GM12878 (cell line): ENCODE measurements at regions not wholly inside any gene's neighbourhood (a gene's known extent, or its start where the extent isn't known, plus 50 kb on each side); places are given as distances from the start of the nearest gene placed in this dataset.

Experiments
- ATAC-seq: fragments of 200-7000 bp; cut with Tn5 transposase; 3 replicates; pipeline ENCODE4 v1.9.1; 2020; ENCODE audit warnings: mild to moderate bottlenecking, moderate library complexity
- BruUV-seq: library from RNA; stranded (reverse); fragments of 400-500 nt; replicated peaks from 2 replicates; lab custom pipeline; 2021; lab: Mats Ljungman, UMichigan
- CTCF ChIA-PET: fragments of 300-600 bp; sonication (Branson Sonifier 250); formaldehyde crosslinking; extraction: SDS; loops from one replicate; lab custom pipeline; 2021; ENCODE audit warnings: inconsistent platforms; lab: Yijun Ruan, JAX
- POLR2A ChIA-PET: fragments of 350-600 bp; formaldehyde crosslinking; extraction: SDS; loops from one replicate; lab custom pipeline; 2021; ENCODE audit warnings: inconsistent platforms; lab: Charles Lee
- RAD21 ChIA-PET: fragments of 300-600 bp; sonication (Branson Sonifier 250); formaldehyde crosslinking; loops from one replicate; lab custom pipeline; 2023; ENCODE audit warnings: antibody characterized with exemption; ENCODE audit not compliant: unreplicated experiment; lab: Charles Lee
- SMC1A ChIA-PET: fragments of 300-600 bp; sonication (Branson Sonifier 250); formaldehyde crosslinking; loops from one replicate; lab custom pipeline; 2023; ENCODE audit not compliant: unreplicated experiment, uncharacterized antibody; lab: Charles Lee
- DNase-seq: peaks from one replicate; pipeline ENCODE4 v3.0.0-alpha.2; 2011; ENCODE audit warnings: low read depth, low spot score
- FAIRE-seq: peaks from 3 replicates; lab custom pipeline; 2011; peaks lifted over from hg19 to GRCh38; lab: Jason Lieb, UNC
- H2AFZ ChIP-seq: 2 replicates; pipeline ENCODE4 v1.6.0; 2011; ENCODE audit warnings: low read depth, low read length, control low read depth; ENCODE audit not compliant: control insufficient read depth
- H3K27ac ChIP-seq: 2 replicates; pipeline ENCODE4 v1.5.1; 2011; ENCODE audit warnings: control low read depth; ENCODE audit not compliant: control insufficient read depth, insufficient read depth
- H3K27me3 ChIP-seq, 2 experiments: replicated peaks in 1 of 2; 2 replicates each; pipeline versions ENCODE4 v1.6.0 to v1.6.1; 2011; ENCODE audit warnings: low read length in 1 of 2; ENCODE audit not compliant: control insufficient read depth in 2 of 2, insufficient read depth in 2 of 2
- H3K36me3 ChIP-seq, 2 experiments: 2 replicates each; pipeline ENCODE4 v1.5.1; 2011; ENCODE audit warnings: low read length in 1 of 2; ENCODE audit not compliant: control insufficient read depth in 2 of 2, insufficient read depth in 2 of 2
- H3K4me1 ChIP-seq: 2 replicates; pipeline ENCODE4 v1.6.1; 2011; ENCODE audit warnings: mild to moderate bottlenecking, low read length, moderate library complexity, mixed read lengths; ENCODE audit not compliant: control insufficient read depth, insufficient read depth
- H3K4me2 ChIP-seq: 2 replicates; pipeline ENCODE4 v1.6.0; 2011; ENCODE audit warnings: control low read depth; ENCODE audit not compliant: control insufficient read depth, insufficient read depth
- H3K4me3 ChIP-seq: fragments of 200-600 bp; sonication (generic); 2 replicates; pipeline ENCODE4 v1.5.1; 2016
- H3K79me2 ChIP-seq: 2 replicates; pipeline ENCODE4 v1.6.0; 2011; ENCODE audit warnings: low read length; ENCODE audit not compliant: control insufficient read depth, insufficient read depth
- H3K9ac ChIP-seq: 2 replicates; pipeline ENCODE4 v1.8.0; 2011; ENCODE audit warnings: low read length, control low read depth, mixed read lengths; ENCODE audit not compliant: control insufficient read depth, insufficient read depth
- H3K9me3 ChIP-seq: replicated peaks from 3 replicates; pipeline ENCODE4 v1.5.1; 2011; ENCODE audit warnings: mild to moderate bottlenecking, low read length; ENCODE audit not compliant: control insufficient read depth, insufficient read depth
- H4K20me1 ChIP-seq: 2 replicates; pipeline ENCODE4 v1.6.0; 2011; ENCODE audit not compliant: control insufficient read depth, insufficient read depth
- BRCA1 ChIP-seq: IDR thresholded peaks from 2 replicates; pipeline ENCODE4 v1.6.1; 2011; ENCODE audit warnings: low read depth, low read length, improper control_type of control experiment
- DPF2 ChIP-seq: fragments of 450-650 bp; IDR thresholded peaks from 2 replicates; pipeline ENCODE4 v1.6.1; 2017; ENCODE audit warnings: mild to moderate bottlenecking
- EED ChIP-seq: sonication (generic); IDR thresholded peaks from 2 replicates; pipeline ENCODE4 v1.6.1; 2016; ENCODE audit warnings: antibody characterized with exemption, low read depth
- ESRRA ChIP-seq: IDR thresholded peaks from 2 replicates; pipeline ENCODE4 v1.6.1; 2012; ENCODE audit warnings: mild to moderate bottlenecking, low read length, improper control_type of control experiment
- IRF4 ChIP-seq: IDR thresholded peaks from 2 replicates; pipeline ENCODE4 v1.6.1; 2011; ENCODE audit warnings: low read depth, low read length
- JUND ChIP-seq: IDR thresholded peaks from 2 replicates; pipeline ENCODE4 v1.6.1; 2012; ENCODE audit warnings: low read depth, mild to moderate bottlenecking, low read length, improper control_type of control experiment, moderate library complexity
- KAT2A ChIP-seq: conservative IDR thresholded peaks from 2 replicates; pipeline ENCODE4 v1.6.1; 2011; ENCODE audit warnings: low read depth, low read length; ENCODE audit not compliant: control insufficient read depth
- MTA2 ChIP-seq: fragments of 450-650 bp; IDR thresholded peaks from 2 replicates; pipeline ENCODE4 v1.6.1; 2016; ENCODE audit warnings: low read depth, mild to moderate bottlenecking, moderate library complexity
- NBN ChIP-seq: fragments of 450-650 bp; IDR thresholded peaks from 2 replicates; pipeline ENCODE4 v1.6.1; 2016
- NR2C1 ChIP-seq: fragments of 450-650 bp; IDR thresholded peaks from 2 replicates; pipeline ENCODE4 v1.6.1; 2017; ENCODE audit warnings: antibody characterized with exemption, mild to moderate bottlenecking, moderate library complexity
- PAX5 ChIP-seq: IDR thresholded peaks from 2 replicates; pipeline ENCODE4 v1.6.1; 2011; ENCODE audit warnings: low read depth, low read length, borderline replicate concordance
- RUNX3 ChIP-seq: IDR thresholded peaks from 2 replicates; pipeline ENCODE4 v1.6.1; 2012; ENCODE audit warnings: low read length, inconsistent platforms
- SP1 ChIP-seq: IDR thresholded peaks from one replicate; pipeline ENCODE4 v1.6.1; 2011; ENCODE audit warnings: low read depth, low read length
- SREBF2 ChIP-seq: IDR thresholded peaks from 2 replicates; pipeline ENCODE4 v1.6.1; 2012; ENCODE audit warnings: mild to moderate bottlenecking, low read length
- TARDBP ChIP-seq: IDR thresholded peaks from 2 replicates; pipeline ENCODE4 v1.6.1; 2016; ENCODE audit warnings: borderline replicate concordance
- ZNF622 ChIP-seq: fragments of 450-650 bp; IDR thresholded peaks from 2 replicates; pipeline ENCODE4 v1.6.1; 2017; ENCODE audit warnings: mild to moderate bottlenecking, inconsistent platforms
- WGBS: methylation state at CpG from one replicate; pipeline ENCODE4 v1.1.6; 2016; ENCODE audit warnings: low lambda C conversion rate; ENCODE audit not compliant: insufficient replicate concordance, insufficient coverage; ENCODE audit errors: missing lambda C conversion rate; 5-methylcytosine and 5-hydroxymethylcytosine counted together
- in situ Hi-C: fragments of 300-500 bp; cut with MboI; formaldehyde crosslinking; loops from 9 replicates; pipeline ENCODE4 v1.14.3; 2018; ENCODE audit warnings: mixed read lengths
- intact Hi-C: fragments of 100-400 bp; cut with micrococcal nuclease; formaldehyde crosslinking; loops from one replicate; pipeline ENCODE4 v1.14.2; 2022; ENCODE audit not compliant: unreplicated experiment
- TF ChIP-seq, protein P1 (sequence below), 3 experiments: IDR thresholded peaks in 2 of 3; conservative IDR thresholded peaks in 1 of 3; 2 replicates each; pipeline ENCODE4 v1.5.1; 2011; ENCODE audit warnings: low read depth in 3 of 3, low read length in 3 of 3, mild to moderate bottlenecking in 3 of 3, control low read depth in 2 of 3, moderate library complexity in 2 of 3, inconsistent platforms in 1 of 3, mixed read lengths in 1 of 3; ENCODE audit not compliant: control insufficient read depth in 2 of 3, insufficient read depth in 1 of 3; ENCODE audit errors: extremely low read depth in 1 of 3
- TF ChIP-seq, protein P2 (sequence below): IDR thresholded peaks from 2 replicates; pipeline ENCODE4 v1.6.1; 2011; ENCODE audit warnings: mild to moderate bottlenecking, low read depth, low read length, moderate library complexity; ENCODE audit not compliant: insufficient replicate concordance

DNA sequence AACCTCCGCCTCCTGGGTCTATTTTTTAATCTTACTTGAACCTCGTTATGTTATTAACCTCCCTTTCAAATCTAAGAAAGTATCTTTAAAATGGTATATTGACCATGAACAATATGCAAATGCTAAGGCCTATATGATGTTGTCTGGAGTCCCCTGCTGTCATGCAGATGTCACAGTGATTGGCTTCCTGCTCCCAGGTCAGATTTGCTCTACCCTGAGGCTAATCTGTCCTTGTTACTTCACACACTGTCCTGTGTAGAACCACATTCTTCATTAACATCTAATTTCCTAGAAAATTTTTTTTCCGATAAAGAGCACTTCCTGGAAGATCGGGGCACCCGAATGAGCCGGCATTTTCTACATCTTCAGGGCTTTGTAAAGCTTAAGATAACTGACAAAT is 306.6 kb downstream of the MRPL39 start:
- H4K20me1 ChIP-seq = no peaks in the 10 kb centered on the region
- DNase-seq (no peak), ATAC-seq (no peak), FAIRE-seq (no peak)
- intact Hi-C loops = no loop called here
- peaks cover 11% of the 10 kb centered on the region for H3K9me3 ChIP-seq
- TF ChIP-seq ZNF622 (no peak), RUNX3 (no peak), TARDBP (no peak), NBN (no peak), DPF2 (no peak), KAT2A (no peak), NR2C1 (no peak), MTA2 (no peak), EED (no peak), JUND (no peak), SP1 (no peak), BRCA1 (no peak), IRF4 (no peak), SREBF2 (no peak), ESRRA (no peak), PAX5 (no peak)
- TF ChIP-seq, protein P1, sequence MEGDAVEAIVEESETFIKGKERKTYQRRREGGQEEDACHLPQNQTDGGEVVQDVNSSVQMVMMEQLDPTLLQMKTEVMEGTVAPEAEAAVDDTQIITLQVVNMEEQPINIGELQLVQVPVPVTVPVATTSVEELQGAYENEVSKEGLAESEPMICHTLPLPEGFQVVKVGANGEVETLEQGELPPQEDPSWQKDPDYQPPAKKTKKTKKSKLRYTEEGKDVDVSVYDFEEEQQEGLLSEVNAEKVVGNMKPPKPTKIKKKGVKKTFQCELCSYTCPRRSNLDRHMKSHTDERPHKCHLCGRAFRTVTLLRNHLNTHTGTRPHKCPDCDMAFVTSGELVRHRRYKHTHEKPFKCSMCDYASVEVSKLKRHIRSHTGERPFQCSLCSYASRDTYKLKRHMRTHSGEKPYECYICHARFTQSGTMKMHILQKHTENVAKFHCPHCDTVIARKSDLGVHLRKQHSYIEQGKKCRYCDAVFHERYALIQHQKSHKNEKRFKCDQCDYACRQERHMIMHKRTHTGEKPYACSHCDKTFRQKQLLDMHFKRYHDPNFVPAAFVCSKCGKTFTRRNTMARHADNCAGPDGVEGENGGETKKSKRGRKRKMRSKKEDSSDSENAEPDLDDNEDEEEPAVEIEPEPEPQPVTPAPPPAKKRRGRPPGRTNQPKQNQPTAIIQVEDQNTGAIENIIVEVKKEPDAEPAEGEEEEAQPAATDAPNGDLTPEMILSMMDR (IDR thresholded peaks at IDR 0.05 in 2 of 3, conservative IDR thresholded peaks at IDR 0.05 in 1 of 3; ENCODE audit: control insufficient read depth in 2 of 3, extremely low read depth in 1 of 3, insufficient read depth in 1 of 3, low read depth in 3 of 3, low read length in 3 of 3) = no peak
- TF ChIP-seq, protein P2, sequence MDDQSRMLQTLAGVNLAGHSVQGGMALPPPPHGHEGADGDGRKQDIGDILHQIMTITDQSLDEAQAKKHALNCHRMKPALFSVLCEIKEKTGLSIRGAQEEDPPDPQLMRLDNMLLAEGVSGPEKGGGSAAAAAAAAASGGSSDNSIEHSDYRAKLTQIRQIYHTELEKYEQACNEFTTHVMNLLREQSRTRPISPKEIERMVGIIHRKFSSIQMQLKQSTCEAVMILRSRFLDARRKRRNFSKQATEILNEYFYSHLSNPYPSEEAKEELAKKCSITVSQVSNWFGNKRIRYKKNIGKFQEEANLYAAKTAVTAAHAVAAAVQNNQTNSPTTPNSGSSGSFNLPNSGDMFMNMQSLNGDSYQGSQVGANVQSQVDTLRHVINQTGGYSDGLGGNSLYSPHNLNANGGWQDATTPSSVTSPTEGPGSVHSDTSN = no peak
- BruUV-seq = no TSS peak
- peaks cover 39% of the 10 kb centered on the region for H3K4me1 ChIP-seq
- ChIA-PET RAD21 (no interaction called here), POLR2A (interaction anchor here (0.7 kb wide), 1 partner anchor 189 kb away, joined by 3 read pairs; no protein-coding TSS in a partner anchor), SMC1A (interaction anchor here (0.7 to 4.4 kb wide), 4 partner anchors 13 to 260 kb away, joined by 3 to 19 read pairs (median 8); no protein-coding TSS in a partner anchor), CTCF (interaction anchor here (1.0 to 3.3 kb wide), 5 partner anchors 13 to 404 kb away, joined by 3 to 14 read pairs (median 4); no protein-coding TSS in a partner anchor)
- no peak overlapping the region for H3K27ac ChIP-seq
- no peaks in the 10 kb centered on the region for H3K79me2 ChIP-seq
- no peaks in the 10 kb centered on the region for H3K36me3 ChIP-seq
- in situ Hi-C loops = loop anchor here (5.0 kb wide), 1 partner anchor 113 kb away; no protein-coding TSS in a partner anchor
- WGBS = 31% methylated on average over 6 of the region's 6 CpGs
- no peak overlapping the region for H2AFZ ChIP-seq
- no peak overlapping the region for H3K4me2 ChIP-seq
- H3K4me3 ChIP-seq = no peak overlapping the region
- H3K27me3 ChIP-seq = no peaks in the 10 kb centered on the region
- no peak overlapping the region for H3K9ac ChIP-seq
